GM23338 (cell line): ENCODE measurements at regions not wholly inside any gene's neighbourhood (a gene's known extent, or its start where the extent isn't known, plus 50 kb on each side); places are given as distances from the start of the nearest gene placed in this dataset.

Source experiments
- ATAC-seq: fragments of 200-7000 bp; cut with Tn5 transposase; 3 replicates; pipeline ENCODE4 v1.9.1; 2020
- DNase-seq: peaks from one replicate; pipeline ENCODE4 v3.0.0-alpha.2; 2015; ENCODE audit warnings: low spot score
- H2AFZ ChIP-seq: fragments of 200-600 bp; sonication (generic); 2 replicates; pipeline ENCODE4 v1.8.0; 2016; ENCODE audit warnings: antibody characterized with exemption, mild to moderate bottlenecking, moderate library complexity
- H3F3A ChIP-seq: fragments of 200-600 bp; sonication (generic); replicated peaks from 2 replicates; pipeline ENCODE4 v1.8.0; 2017; ENCODE audit warnings: antibody characterized with exemption, mixed run types, low read depth
- H3K27ac ChIP-seq: fragments of 200-600 bp; sonication (generic); 2 replicates; pipeline ENCODE4 v1.6.1; 2016; ENCODE audit warnings: low read depth
- H3K27me3 ChIP-seq: fragments of 200-600 bp; sonication (generic); 2 replicates; pipeline ENCODE4 v1.8.0; 2016; ENCODE audit warnings: mild to moderate bottlenecking, mixed run types, moderate library complexity; ENCODE audit not compliant: insufficient read depth
- H3K36me3 ChIP-seq: fragments of 200-600 bp; sonication (generic); 2 replicates; pipeline ENCODE4 v1.8.0; 2016; ENCODE audit warnings: mild to moderate bottlenecking; ENCODE audit not compliant: insufficient read depth
- H3K4me1 ChIP-seq: fragments of 200-600 bp; sonication (generic); 2 replicates; pipeline ENCODE4 v1.8.0; 2016; ENCODE audit warnings: mild to moderate bottlenecking, moderate library complexity; ENCODE audit not compliant: insufficient read depth
- H3K4me2 ChIP-seq: fragments of 200-600 bp; sonication (generic); 2 replicates; pipeline ENCODE4 v1.7.1; 2017; ENCODE audit warnings: mixed run types
- H3K4me3 ChIP-seq: fragments of 200-600 bp; sonication (generic); 2 replicates; pipeline ENCODE4 v1.6.1; 2016; ENCODE audit warnings: mixed run types
- H3K79me2 ChIP-seq: fragments of 200-600 bp; sonication (generic); replicated peaks from 2 replicates; pipeline ENCODE4 v1.8.0; 2017; ENCODE audit warnings: mild to moderate bottlenecking; ENCODE audit not compliant: insufficient read depth
- H3K9me2 ChIP-seq: fragments of 200-600 bp; sonication (generic); 2 replicates; pipeline ENCODE4 v1.8.0; 2017; ENCODE audit not compliant: insufficient read depth
- H4K20me1 ChIP-seq: fragments of 200-600 bp; sonication (generic); replicated peaks from 2 replicates; pipeline ENCODE4 v1.8.0; 2017; ENCODE audit warnings: mild to moderate bottlenecking; ENCODE audit not compliant: insufficient read depth
- H3K27ac Mint-ChIP-seq: 2 replicates; pipeline ENCODE4 v1.8.0; 2020; ENCODE audit warnings: inconsistent platforms, mild to moderate bottlenecking, moderate library complexity, mixed read lengths
- H3K27me3 Mint-ChIP-seq: 3 replicates; pipeline ENCODE4 v1.8.0; 2022; ENCODE audit warnings: low read depth, mild to moderate bottlenecking, moderate library complexity, mixed read lengths, inconsistent platforms; ENCODE audit not compliant: insufficient read depth, poor library complexity
- H3K36me3 Mint-ChIP-seq: 3 replicates; pipeline ENCODE4 v1.8.0; 2021; ENCODE audit warnings: low read depth, mild to moderate bottlenecking, inconsistent platforms, moderate library complexity, mixed read lengths
- H3K4me1 Mint-ChIP-seq: 3 replicates; pipeline ENCODE4 v1.8.0; 2020; ENCODE audit warnings: mild to moderate bottlenecking, inconsistent platforms, mixed read lengths
- H3K4me3 Mint-ChIP-seq: 3 replicates; pipeline ENCODE4 v1.8.0; 2021; ENCODE audit warnings: moderate library complexity, mild to moderate bottlenecking, inconsistent platforms, mixed read lengths
- H3K9me3 Mint-ChIP-seq: 3 replicates; pipeline ENCODE4 v1.8.0; 2020; ENCODE audit warnings: moderate library complexity, mild to moderate bottlenecking, inconsistent platforms, mixed read lengths
- CREB1 ChIP-seq: fragments of 250-450 bp; sonication (Bioruptor Pico); IDR thresholded peaks from 2 replicates; pipeline ENCODE4 v1.5.0; 2020; ENCODE audit warnings: low read depth, mild to moderate bottlenecking, moderate library complexity
- ETS1 ChIP-seq: IDR thresholded peaks from 2 replicates; pipeline ENCODE4 v1.6.1; 2016; ENCODE audit warnings: antibody characterized with exemption
- EZH2 ChIP-seq: fragments of 200-600 bp; sonication (generic); IDR thresholded peaks from one replicate; pipeline ENCODE4 v1.8.0; 2017; ENCODE audit warnings: antibody characterized with exemption, mild to moderate bottlenecking, low read depth; ENCODE audit not compliant: unreplicated experiment
- EZH2phosphoT487 ChIP-seq: fragments of 200-600 bp; sonication (generic); IDR thresholded peaks from one replicate; pipeline ENCODE4 v1.8.1; 2018; ENCODE audit warnings: antibody characterized with exemption; ENCODE audit not compliant: unreplicated experiment
- JUNB ChIP-seq: IDR thresholded peaks from one replicate; pipeline ENCODE4 v1.6.1; 2016; ENCODE audit warnings: antibody characterized with exemption; ENCODE audit not compliant: unreplicated experiment
- NANOG ChIP-seq: IDR thresholded peaks from 2 replicates; pipeline ENCODE4 v1.6.1; 2016; ENCODE audit warnings: antibody characterized with exemption, borderline replicate concordance
- POLR2AphosphoS5 ChIP-seq: IDR thresholded peaks from 2 replicates; pipeline ENCODE4 v1.6.1; 2016; ENCODE audit warnings: antibody characterized with exemption, low read depth
- STAT1 ChIP-seq: IDR thresholded peaks from one replicate; pipeline ENCODE4 v1.6.1; 2016; ENCODE audit warnings: antibody characterized with exemption; ENCODE audit not compliant: unreplicated experiment
- ZNF114 ChIP-seq: fragments of 250-450 bp; sonication (Bioruptor Pico); IDR thresholded peaks from 2 replicates; pipeline ENCODE4 v1.5.0; 2020; ENCODE audit warnings: mild to moderate bottlenecking, moderate library complexity
- ZNF331 ChIP-seq: fragments of 250-450 bp; sonication (Bioruptor Pico); IDR thresholded peaks from 2 replicates; pipeline ENCODE4 v1.5.0; 2020; ENCODE audit warnings: low read depth, mild to moderate bottlenecking, moderate library complexity
- TF ChIP-seq, protein P1 (sequence below): fragments of 250-450 bp; sonication (Bioruptor Pico); IDR thresholded peaks from 2 replicates; pipeline ENCODE4 v1.5.0; 2020; ENCODE audit warnings: mild to moderate bottlenecking, moderate library complexity
- TF ChIP-seq, protein P2 (sequence below), 2 experiments: fragments of 200-600 bp in 1 of 2; sonication (generic) in 1 of 2; conservative IDR thresholded peaks; 2 replicates each; pipeline versions ENCODE4 v1.5.1 to v1.6.1; 2016 to 2017; ENCODE audit warnings: antibody characterized with exemption in 2 of 2, low read depth in 2 of 2, mild to moderate bottlenecking in 2 of 2, moderate library complexity in 1 of 2

DNA sequence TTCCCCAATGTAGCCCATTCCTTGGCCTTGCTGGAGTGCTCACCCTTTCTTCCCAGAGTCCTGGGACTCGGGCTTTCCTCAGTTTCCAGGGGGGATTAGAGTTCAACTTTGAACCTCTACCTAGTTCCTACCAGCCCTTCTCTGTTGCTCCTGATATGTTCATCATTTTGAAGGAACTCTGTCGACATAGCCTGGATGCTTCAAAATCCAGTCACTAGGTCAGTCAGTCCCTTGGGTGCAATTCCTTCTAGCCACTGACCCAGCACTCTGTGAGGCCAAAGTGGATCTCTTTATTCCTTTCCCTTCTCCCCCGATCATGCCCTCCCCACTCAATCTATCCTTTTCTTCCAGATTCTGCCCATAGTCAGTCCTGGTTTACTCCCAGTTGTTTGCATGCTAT, 72.3 kb upstream of the TMCC3 start (continued):
- no peak for TF ChIP-seq EZH2
- no peak for TF ChIP-seq CREB1 (CRISPR knock-in tag)
- no peak for TF ChIP-seq POLR2AphosphoS5
- no peak for TF ChIP-seq ZNF331 (CRISPR knock-in tag)
- no peak for TF ChIP-seq ZNF114 (CRISPR knock-in tag)
- no peak for TF ChIP-seq ETS1
- no peak for TF ChIP-seq NANOG
- TF ChIP-seq EZH2phosphoT487, result no peak

DNA sequence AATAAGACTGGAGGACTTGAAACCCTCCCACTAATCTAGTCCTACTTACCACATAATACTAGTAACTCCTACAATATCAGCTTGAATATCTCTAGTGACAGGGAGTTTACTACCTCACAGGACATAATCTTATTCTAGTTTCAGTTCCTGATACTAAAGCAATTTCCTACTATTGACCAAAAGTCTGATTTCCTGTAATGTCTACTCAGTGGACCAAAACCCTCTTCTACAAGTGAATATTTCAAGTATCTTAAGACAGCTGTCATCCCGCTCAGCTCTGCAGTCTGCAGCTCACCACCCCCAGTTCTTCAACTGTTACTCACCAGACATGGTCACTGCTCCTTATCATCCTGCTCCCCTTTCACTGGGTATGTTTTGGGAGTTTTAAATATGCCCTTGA, 70.8 kb upstream of the TMCC3 start:
- H2AFZ ChIP-seq, result no peak overlapping the region
- no peak overlapping the region for H3K27ac Mint-ChIP-seq
- H3K4me1 Mint-ChIP-seq, result peaks cover 18% of the 10 kb centered on the region
- ATAC-seq (no peak), DNase-seq (no peak)
- no peaks in the 10 kb centered on the region for H3K36me3 ChIP-seq
- no peaks in the 10 kb centered on the region for H3K36me3 Mint-ChIP-seq
- H3K4me2 ChIP-seq, result no peak overlapping the region
- no peaks in the 10 kb centered on the region for H3K9me2 ChIP-seq
- H3K4me3 Mint-ChIP-seq, result no peak overlapping the region
- peaks cover 11% of the 10 kb centered on the region for H3K4me1 ChIP-seq
- H3K79me2 ChIP-seq, result no peaks in the 10 kb centered on the region
- no peaks in the 10 kb centered on the region for H4K20me1 ChIP-seq
- no peaks in the 10 kb centered on the region for H3K9me3 Mint-ChIP-seq
- peaks cover 1% of the 10 kb centered on the region for H3K27me3 Mint-ChIP-seq
- H3K27ac ChIP-seq, result no peak overlapping the region
- H3K27me3 ChIP-seq, result no peaks in the 10 kb centered on the region
- no peaks in the 10 kb centered on the region for H3F3A ChIP-seq
- no peak overlapping the region for H3K4me3 ChIP-seq
- TF ChIP-seq POLR2AphosphoS5 (no peak), EZH2 (no peak), JUNB (no peak), CREB1 (CRISPR knock-in tag) (no peak), ZNF114 (CRISPR knock-in tag) (no peak), ETS1 (no peak), STAT1 (no peak), NANOG (no peak), EZH2phosphoT487 (no peak), ZNF331 (CRISPR knock-in tag) (no peak)
- TF ChIP-seq, protein P1, sequence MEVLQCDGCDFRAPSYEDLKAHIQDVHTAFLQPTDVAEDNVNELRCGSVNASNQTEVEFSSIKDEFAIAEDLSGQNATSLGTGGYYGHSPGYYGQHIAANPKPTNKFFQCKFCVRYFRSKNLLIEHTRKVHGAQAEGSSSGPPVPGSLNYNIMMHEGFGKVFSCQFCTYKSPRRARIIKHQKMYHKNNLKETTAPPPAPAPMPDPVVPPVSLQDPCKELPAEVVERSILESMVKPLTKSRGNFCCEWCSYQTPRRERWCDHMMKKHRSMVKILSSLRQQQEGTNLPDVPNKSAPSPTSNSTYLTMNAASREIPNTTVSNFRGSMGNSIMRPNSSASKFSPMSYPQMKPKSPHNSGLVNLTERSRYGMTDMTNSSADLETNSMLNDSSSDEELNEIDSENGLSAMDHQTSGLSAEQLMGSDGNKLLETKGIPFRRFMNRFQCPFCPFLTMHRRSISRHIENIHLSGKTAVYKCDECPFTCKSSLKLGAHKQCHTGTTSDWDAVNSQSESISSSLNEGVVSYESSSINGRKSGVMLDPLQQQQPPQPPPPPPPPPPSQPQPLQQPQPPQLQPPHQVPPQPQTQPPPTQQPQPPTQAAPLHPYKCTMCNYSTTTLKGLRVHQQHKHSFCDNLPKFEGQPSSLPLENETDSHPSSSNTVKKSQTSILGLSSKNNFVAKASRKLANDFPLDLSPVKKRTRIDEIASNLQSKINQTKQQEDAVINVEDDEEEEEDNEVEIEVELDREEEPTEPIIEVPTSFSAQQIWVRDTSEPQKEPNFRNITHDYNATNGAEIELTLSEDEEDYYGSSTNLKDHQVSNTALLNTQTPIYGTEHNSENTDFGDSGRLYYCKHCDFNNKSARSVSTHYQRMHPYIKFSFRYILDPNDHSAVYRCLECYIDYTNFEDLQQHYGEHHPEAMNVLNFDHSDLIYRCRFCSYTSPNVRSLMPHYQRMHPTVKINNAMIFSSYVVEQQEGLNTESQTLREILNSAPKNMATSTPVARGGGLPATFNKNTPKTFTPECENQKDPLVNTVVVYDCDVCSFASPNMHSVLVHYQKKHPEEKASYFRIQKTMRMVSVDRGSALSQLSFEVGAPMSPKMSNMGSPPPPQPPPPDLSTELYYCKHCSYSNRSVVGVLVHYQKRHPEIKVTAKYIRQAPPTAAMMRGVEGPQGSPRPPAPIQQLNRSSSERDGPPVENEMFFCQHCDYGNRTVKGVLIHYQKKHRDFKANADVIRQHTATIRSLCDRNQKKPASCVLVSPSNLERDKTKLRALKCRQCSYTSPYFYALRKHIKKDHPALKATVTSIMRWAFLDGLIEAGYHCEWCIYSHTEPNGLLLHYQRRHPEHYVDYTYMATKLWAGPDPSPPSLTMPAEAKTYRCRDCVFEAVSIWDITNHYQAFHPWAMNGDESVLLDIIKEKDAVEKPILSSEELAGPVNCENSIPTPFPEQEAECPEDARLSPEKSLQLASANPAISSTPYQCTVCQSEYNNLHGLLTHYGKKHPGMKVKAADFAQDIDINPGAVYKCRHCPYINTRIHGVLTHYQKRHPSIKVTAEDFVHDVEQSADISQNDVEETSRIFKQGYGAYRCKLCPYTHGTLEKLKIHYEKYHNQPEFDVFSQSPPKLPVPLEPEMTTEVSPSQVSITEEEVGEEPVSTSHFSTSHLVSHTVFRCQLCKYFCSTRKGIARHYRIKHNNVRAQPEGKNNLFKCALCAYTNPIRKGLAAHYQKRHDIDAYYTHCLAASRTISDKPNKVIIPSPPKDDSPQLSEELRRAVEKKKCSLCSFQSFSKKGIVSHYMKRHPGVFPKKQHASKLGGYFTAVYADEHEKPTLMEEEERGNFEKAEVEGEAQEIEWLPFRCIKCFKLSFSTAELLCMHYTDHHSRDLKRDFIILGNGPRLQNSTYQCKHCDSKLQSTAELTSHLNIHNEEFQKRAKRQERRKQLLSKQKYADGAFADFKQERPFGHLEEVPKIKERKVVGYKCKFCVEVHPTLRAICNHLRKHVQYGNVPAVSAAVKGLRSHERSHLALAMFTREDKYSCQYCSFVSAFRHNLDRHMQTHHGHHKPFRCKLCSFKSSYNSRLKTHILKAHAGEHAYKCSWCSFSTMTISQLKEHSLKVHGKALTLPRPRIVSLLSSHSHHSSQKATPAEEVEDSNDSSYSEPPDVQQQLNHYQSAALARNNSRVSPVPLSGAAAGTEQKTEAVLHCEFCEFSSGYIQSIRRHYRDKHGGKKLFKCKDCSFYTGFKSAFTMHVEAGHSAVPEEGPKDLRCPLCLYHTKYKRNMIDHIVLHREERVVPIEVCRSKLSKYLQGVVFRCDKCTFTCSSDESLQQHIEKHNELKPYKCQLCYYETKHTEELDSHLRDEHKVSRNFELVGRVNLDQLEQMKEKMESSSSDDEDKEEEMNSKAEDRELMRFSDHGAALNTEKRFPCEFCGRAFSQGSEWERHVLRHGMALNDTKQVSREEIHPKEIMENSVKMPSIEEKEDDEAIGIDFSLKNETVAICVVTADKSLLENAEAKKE (CRISPR knock-in tag), result no peak
- TF ChIP-seq, protein P2, sequence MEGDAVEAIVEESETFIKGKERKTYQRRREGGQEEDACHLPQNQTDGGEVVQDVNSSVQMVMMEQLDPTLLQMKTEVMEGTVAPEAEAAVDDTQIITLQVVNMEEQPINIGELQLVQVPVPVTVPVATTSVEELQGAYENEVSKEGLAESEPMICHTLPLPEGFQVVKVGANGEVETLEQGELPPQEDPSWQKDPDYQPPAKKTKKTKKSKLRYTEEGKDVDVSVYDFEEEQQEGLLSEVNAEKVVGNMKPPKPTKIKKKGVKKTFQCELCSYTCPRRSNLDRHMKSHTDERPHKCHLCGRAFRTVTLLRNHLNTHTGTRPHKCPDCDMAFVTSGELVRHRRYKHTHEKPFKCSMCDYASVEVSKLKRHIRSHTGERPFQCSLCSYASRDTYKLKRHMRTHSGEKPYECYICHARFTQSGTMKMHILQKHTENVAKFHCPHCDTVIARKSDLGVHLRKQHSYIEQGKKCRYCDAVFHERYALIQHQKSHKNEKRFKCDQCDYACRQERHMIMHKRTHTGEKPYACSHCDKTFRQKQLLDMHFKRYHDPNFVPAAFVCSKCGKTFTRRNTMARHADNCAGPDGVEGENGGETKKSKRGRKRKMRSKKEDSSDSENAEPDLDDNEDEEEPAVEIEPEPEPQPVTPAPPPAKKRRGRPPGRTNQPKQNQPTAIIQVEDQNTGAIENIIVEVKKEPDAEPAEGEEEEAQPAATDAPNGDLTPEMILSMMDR (conservative IDR thresholded peaks at IDR 0.05; ENCODE audit: low read depth in 2 of 2), result no peak
